ENCODE measurements at regions not wholly inside any gene's neighbourhood (a gene's known extent, or its start where the extent isn't known, plus 50 kb on each side); places are given as distances from the start of the nearest gene placed in this dataset.

GRCh38 chr5:60349891-60350415 is 350.0 kb downstream of the DEPDC1B start:
- POLR2A ChIA-PET: no interaction called here
- H3K27ac Mint-ChIP-seq: no peak overlapping the region
- H3K36me3 Mint-ChIP-seq: no peaks in the 10 kb centered on the region
- H3K4me1 Mint-ChIP-seq (ENCODE audit: low read depth): no peaks in the 10 kb centered on the region
- CTCF ChIA-PET: no interaction called here
- no peak for DNase-seq
- no peak overlapping the region for H3K4me3 Mint-ChIP-seq
- H3K9me3 Mint-ChIP-seq: no peaks in the 10 kb centered on the region
- intact Hi-C loops (cut with micrococcal nuclease): no loop called here
- H3K27me3 Mint-ChIP-seq: no peaks in the 10 kb centered on the region

- CTCF ChIA-PET: no interaction called here
Observed at GRCh38 chr5:60346393-60346792, 353.6 kb downstream of the DEPDC1B start.

GRCh38 chr5:60343102-60343501 is 356.9 kb downstream of the DEPDC1B start:
- no peak for DNase-seq
- Mint-ChIP-seq H3K4me3 (no peak overlapping the region), H3K27ac (no peak overlapping the region), H3K9me3 (peaks cover 3% of the 10 kb centered on the region), H3K4me1 (ENCODE audit: low read depth) (no peaks in the 10 kb centered on the region), H3K27me3 (no peaks in the 10 kb centered on the region), H3K36me3 (no peaks in the 10 kb centered on the region)
- ChIA-PET CTCF (no interaction called here), POLR2A (no interaction called here)
- intact Hi-C loops (cut with micrococcal nuclease): no loop called here

More at GRCh38 chr5:60346393-60346792, 353.6 kb downstream of the DEPDC1B start:
- no peak overlapping the region for H3K27ac Mint-ChIP-seq
- peaks cover 3% of the 10 kb centered on the region for H3K9me3 Mint-ChIP-seq
- H3K4me1 Mint-ChIP-seq (ENCODE audit: low read depth): no peaks in the 10 kb centered on the region
- no peak overlapping the region for H3K4me3 Mint-ChIP-seq
- intact Hi-C loops (cut with micrococcal nuclease): no loop called here
- POLR2A ChIA-PET: no interaction called here
- H3K27me3 Mint-ChIP-seq: no peaks in the 10 kb centered on the region
- no peak for DNase-seq
- H3K36me3 Mint-ChIP-seq: no peaks in the 10 kb centered on the region

- H3K36me3 Mint-ChIP-seq: no peaks in the 10 kb centered on the region
- H3K4me3 Mint-ChIP-seq: no peak overlapping the region
- ChIA-PET POLR2A (no interaction called here), CTCF (interaction anchor here (0.7 kb wide), 1 partner anchor 286 kb away, joined by 3 read pairs; no protein-coding TSS in a partner anchor)
- H3K27me3 Mint-ChIP-seq: no peaks in the 10 kb centered on the region
- intact Hi-C loops (cut with micrococcal nuclease): no loop called here
- H3K4me1 Mint-ChIP-seq (ENCODE audit: low read depth): no peaks in the 10 kb centered on the region
- no peak for DNase-seq
- H3K27ac Mint-ChIP-seq: no peak overlapping the region
- peaks cover 3% of the 10 kb centered on the region for H3K9me3 Mint-ChIP-seq
Observed at GRCh38 chr5:60340965-60341471, 358.9 kb downstream of the DEPDC1B start.

GRCh38 chr5:60340326-60340725 is 359.6 kb downstream of the DEPDC1B start:
- Mint-ChIP-seq H3K27me3 (no peaks in the 10 kb centered on the region), H3K9me3 (peaks cover 3% of the 10 kb centered on the region), H3K36me3 (no peaks in the 10 kb centered on the region), H3K4me3 (no peak overlapping the region), H3K4me1 (ENCODE audit: low read depth) (no peaks in the 10 kb centered on the region), H3K27ac (no peak overlapping the region)
- ChIA-PET POLR2A (no interaction called here), CTCF (interaction anchor here (0.7 kb wide), 1 partner anchor 287 kb away, joined by 3 read pairs; no protein-coding TSS in a partner anchor)
- no peak for DNase-seq
- intact Hi-C loops (cut with micrococcal nuclease): no loop called here

- no peak for DNase-seq
Observed at GRCh38 chr5:60339691-60340201, 360.2 kb downstream of the DEPDC1B start.

GRCh38 chr5:60338846-60339245 is 361.1 kb downstream of the DEPDC1B start:
- ChIA-PET POLR2A (no interaction called here), CTCF (interaction anchor here (0.7 kb wide), 1 partner anchor 288 kb away, joined by 3 read pairs; no protein-coding TSS in a partner anchor)
- intact Hi-C loops (cut with micrococcal nuclease): no loop called here
- Mint-ChIP-seq H3K4me1 (ENCODE audit: low read depth) (no peaks in the 10 kb centered on the region), H3K27me3 (no peaks in the 10 kb centered on the region), H3K36me3 (no peaks in the 10 kb centered on the region), H3K27ac (no peak overlapping the region), H3K4me3 (no peak overlapping the region), H3K9me3 (no peaks in the 10 kb centered on the region)
- no peak for DNase-seq

More at GRCh38 chr5:60339691-60340201, 360.2 kb downstream of the DEPDC1B start:
- intact Hi-C loops (cut with micrococcal nuclease): no loop called here
- Mint-ChIP-seq H3K36me3 (no peaks in the 10 kb centered on the region), H3K9me3 (peaks cover 3% of the 10 kb centered on the region), H3K27ac (no peak overlapping the region), H3K4me1 (ENCODE audit: low read depth) (no peaks in the 10 kb centered on the region), H3K4me3 (no peak overlapping the region), H3K27me3 (no peaks in the 10 kb centered on the region)
- ChIA-PET CTCF (no interaction called here), POLR2A (no interaction called here)

GRCh38 chr5:60336491-60336890 is 363.5 kb downstream of the DEPDC1B start:
- CTCF ChIA-PET: no interaction called here
- no peaks in the 10 kb centered on the region for H3K4me1 Mint-ChIP-seq (ENCODE audit: low read depth)
- H3K4me3 Mint-ChIP-seq: no peak overlapping the region
- no peaks in the 10 kb centered on the region for H3K27me3 Mint-ChIP-seq
- H3K27ac Mint-ChIP-seq: no peak overlapping the region
- intact Hi-C loops (cut with micrococcal nuclease): no loop called here
- DNase-seq: no peak
- H3K9me3 Mint-ChIP-seq: no peaks in the 10 kb centered on the region
- POLR2A ChIA-PET: no interaction called here
- H3K36me3 Mint-ChIP-seq: no peaks in the 10 kb centered on the region

- ChIA-PET POLR2A (no interaction called here), CTCF (no interaction called here)
- Mint-ChIP-seq H3K9me3 (no peaks in the 10 kb centered on the region), H3K4me1 (ENCODE audit: low read depth) (no peaks in the 10 kb centered on the region), H3K27ac (no peak overlapping the region), H3K4me3 (no peak overlapping the region), H3K27me3 (no peaks in the 10 kb centered on the region), H3K36me3 (no peaks in the 10 kb centered on the region)
- intact Hi-C loops (cut with micrococcal nuclease): no loop called here
- DNase-seq: no peak
Observed at GRCh38 chr5:60335913-60336312, 364.1 kb downstream of the DEPDC1B start.

GRCh38 chr5:60334281-60334713 is 365.7 kb downstream of the DEPDC1B start:
- ChIA-PET CTCF (no interaction called here), POLR2A (no interaction called here)
- DNase-seq: no peak
- Mint-ChIP-seq H3K4me3 (no peak overlapping the region), H3K9me3 (no peaks in the 10 kb centered on the region), H3K27me3 (no peaks in the 10 kb centered on the region), H3K36me3 (no peaks in the 10 kb centered on the region), H3K4me1 (ENCODE audit: low read depth) (no peaks in the 10 kb centered on the region), H3K27ac (no peak overlapping the region)
- intact Hi-C loops (cut with micrococcal nuclease): no loop called here

GRCh38 chr5:60333005-60333571 is 366.9 kb downstream of the DEPDC1B start:
- ChIA-PET CTCF (no interaction called here), POLR2A (no interaction called here)
- intact Hi-C loops (cut with micrococcal nuclease): no loop called here
- H3K27ac Mint-ChIP-seq: no peak overlapping the region
- H3K4me1 Mint-ChIP-seq (ENCODE audit: low read depth): no peaks in the 10 kb centered on the region
- no peak overlapping the region for H3K4me3 Mint-ChIP-seq
- peaks cover under 1% of the 10 kb centered on the region for H3K9me3 Mint-ChIP-seq
- H3K36me3 Mint-ChIP-seq: no peaks in the 10 kb centered on the region
- no peak for DNase-seq
- H3K27me3 Mint-ChIP-seq: no peaks in the 10 kb centered on the region

GRCh38 chr5:60332244-60333004 is 367.5 kb downstream of the DEPDC1B start:
- no peaks in the 10 kb centered on the region for H3K27me3 Mint-ChIP-seq
- intact Hi-C loops (cut with micrococcal nuclease): no loop called here
- peaks cover 3% of the 10 kb centered on the region for H3K9me3 Mint-ChIP-seq
- POLR2A ChIA-PET: no interaction called here
- H3K36me3 Mint-ChIP-seq: no peaks in the 10 kb centered on the region
- no peaks in the 10 kb centered on the region for H3K4me1 Mint-ChIP-seq (ENCODE audit: low read depth)
- CTCF ChIA-PET: no interaction called here
- no peak overlapping the region for H3K4me3 Mint-ChIP-seq
- no peak overlapping the region for H3K27ac Mint-ChIP-seq
- DNase-seq: no peak
